Subcutaneous abdominal adipose tissue (tissue), 5 donors: ENCODE measurements at regions not wholly inside any gene's neighbourhood (a gene's known extent, or its start where the extent isn't known, plus 50 kb on each side); places are given as distances from the start of the nearest gene placed in this dataset.

Experiments
- H3K27ac ChIP-seq: one replicate; pipeline ENCODE4 v1.7.0; 2013; ENCODE audit warnings: low read depth, mild to moderate bottlenecking, inconsistent platforms, low read length, moderate library complexity
- H3K27me3 ChIP-seq, 5 donors: one replicate each; pipeline ENCODE4 v1.7.0; 2013; ENCODE audit warnings: low read length in 5 of 5, inconsistent platforms in 1 of 5; ENCODE audit not compliant: control insufficient read depth in 5 of 5, insufficient read depth in 4 of 5
- H3K36me3 ChIP-seq, 5 donors: one replicate each; pipeline ENCODE4 v1.7.0; 2013; ENCODE audit warnings: low read length in 5 of 5; ENCODE audit not compliant: control insufficient read depth in 5 of 5, insufficient read depth in 5 of 5
- H3K4me1 ChIP-seq, 5 donors: one replicate each; pipeline ENCODE4 v1.7.0; 2013; ENCODE audit warnings: low read length in 5 of 5, mild to moderate bottlenecking in 3 of 5, moderate library complexity in 1 of 5; ENCODE audit not compliant: control insufficient read depth in 5 of 5, insufficient read depth in 5 of 5
- H3K4me3 ChIP-seq, 5 donors: one replicate each; pipeline ENCODE4 v1.7.0; 2013; ENCODE audit warnings: low read length in 5 of 5, low read depth in 1 of 5
- H3K9ac ChIP-seq, 5 donors: one replicate each; pipeline ENCODE4 v1.7.0; 2013; ENCODE audit warnings: low read length in 5 of 5, mild to moderate bottlenecking in 4 of 5, moderate library complexity in 3 of 5
- H3K9me3 ChIP-seq, 5 donors: one replicate each; pipeline ENCODE4 v1.7.0; 2013; ENCODE audit warnings: low read length in 5 of 5; ENCODE audit not compliant: control insufficient read depth in 5 of 5
- donor health status: healthy.
- donor health status: healthy.
- donor health status: healthy.
- donor health status: healthy.
- donor health status: healthy.

DNA sequence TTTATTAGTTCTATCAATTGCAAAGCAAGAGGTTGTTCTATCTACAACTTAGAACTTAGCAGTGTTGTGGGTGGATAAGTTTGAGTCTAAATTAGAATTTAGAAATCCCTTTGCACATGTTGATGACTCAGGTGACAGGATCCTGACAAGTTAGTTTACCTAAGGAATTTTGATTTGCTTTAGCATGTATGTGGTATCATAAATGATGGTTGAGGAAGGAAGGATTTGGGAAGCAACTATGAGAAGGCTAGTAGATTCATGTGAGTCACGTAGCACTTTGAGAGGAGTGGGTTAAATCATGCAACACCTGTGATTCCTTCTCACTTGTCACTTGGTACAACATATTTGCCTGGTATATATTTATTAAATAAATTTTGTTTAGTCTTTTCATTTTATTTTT is 223.7 kb upstream of the USP25 start:
- Histone ChIP-seq H3K9ac (no peak overlapping the region), H3K36me3 (no peaks in the 10 kb centered on the region)

DNA sequence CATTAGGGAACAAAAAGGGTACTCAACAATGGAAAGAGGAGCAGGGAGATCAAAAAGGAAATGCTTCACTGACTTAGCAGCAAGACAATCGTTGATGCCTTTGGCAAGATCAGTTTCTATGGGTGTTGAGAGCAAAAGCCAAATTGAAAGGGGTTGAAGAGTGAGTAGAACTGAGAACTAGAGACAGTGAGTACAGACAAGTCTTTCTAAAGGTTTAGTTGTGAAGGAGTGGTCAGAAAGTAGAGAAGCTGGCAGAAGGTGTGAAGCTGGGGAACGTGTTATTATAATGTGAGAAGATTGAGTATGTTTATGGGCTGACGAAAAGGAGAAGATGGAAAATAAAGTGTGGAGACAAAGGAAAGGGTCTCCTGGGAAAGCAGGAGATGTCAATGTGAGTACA is 221.2 kb upstream of the USP25 start:
- H3K27me3 ChIP-seq = no peaks in the 10 kb centered on the region
- no peak overlapping the region for H3K9ac ChIP-seq
- H3K27ac ChIP-seq = no peak overlapping the region
- H3K36me3 ChIP-seq = no peaks in the 10 kb centered on the region
- H3K4me1 ChIP-seq = no peaks in the 10 kb centered on the region
- H3K4me3 ChIP-seq = no peak overlapping the region
- no peaks in the 10 kb centered on the region for H3K9me3 ChIP-seq

More for the DNA sequence above, 223.7 kb upstream of the USP25 start:
- Histone ChIP-seq H3K4me3 (no peak overlapping the region), H3K27ac (no peak overlapping the region), H3K27me3 (no peaks in the 10 kb centered on the region), H3K9me3 (no peaks in the 10 kb centered on the region), H3K4me1 (no peaks in the 10 kb centered on the region)

DNA sequence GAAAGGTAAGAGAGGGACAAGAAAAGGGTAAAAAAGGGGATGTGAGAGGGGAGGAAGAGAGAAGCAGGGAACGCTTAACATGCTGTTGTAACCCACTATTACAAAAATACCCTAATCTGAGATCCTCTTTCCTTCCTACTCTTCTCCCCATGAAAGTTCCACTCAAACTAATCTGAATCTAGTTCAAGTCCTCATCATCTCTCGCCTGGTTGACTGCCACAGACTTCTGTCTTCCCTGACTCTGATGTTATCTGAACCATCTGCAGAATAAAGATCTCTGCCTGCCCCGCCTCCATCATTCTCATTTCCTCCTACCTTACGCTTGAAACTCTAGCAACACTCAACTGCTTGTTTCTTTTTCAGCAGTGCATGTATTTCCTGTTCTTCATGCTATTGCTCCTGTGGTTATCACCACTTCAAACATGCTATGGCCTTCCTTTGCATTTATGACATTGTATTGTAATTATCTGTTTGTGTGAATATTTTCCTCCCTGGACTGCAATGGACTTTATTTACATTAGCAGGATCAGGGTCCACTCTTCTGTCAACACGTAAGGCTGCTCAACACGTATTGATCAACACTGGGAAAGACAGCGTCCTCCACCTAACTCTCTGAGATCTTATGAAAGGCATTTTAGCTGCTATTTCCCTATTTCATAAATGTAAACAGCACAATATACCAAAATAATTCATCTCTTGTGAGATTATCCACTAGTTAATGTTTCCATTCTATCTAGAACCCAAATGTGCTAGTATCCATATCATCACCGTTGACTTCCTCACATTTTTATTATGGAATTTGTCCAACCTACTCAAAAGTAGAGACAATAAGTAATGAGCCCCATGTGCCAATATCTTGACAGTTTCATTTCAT is 215.5 kb upstream of the USP25 start:
- Histone ChIP-seq H3K4me3 (no peak overlapping the region), H3K27ac (no peak overlapping the region), H3K9ac (no peak overlapping the region)

DNA sequence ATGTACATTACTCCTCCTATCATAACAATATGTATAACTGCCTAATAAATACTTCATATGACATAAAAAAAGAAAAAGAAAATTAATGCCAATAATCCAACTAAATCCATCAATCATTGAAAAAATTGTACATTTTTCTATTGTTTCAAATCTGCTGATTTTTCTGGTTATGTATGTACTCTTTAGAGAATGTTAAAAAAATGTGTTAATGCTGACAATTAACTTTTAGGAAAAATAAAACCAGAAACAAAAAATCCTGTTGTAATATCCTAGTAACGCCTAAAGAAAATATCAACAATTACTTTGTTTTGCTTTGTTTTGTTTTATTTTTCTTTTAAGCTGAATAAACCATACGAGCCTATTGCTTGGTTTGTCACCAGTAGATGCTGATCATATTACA is 213.9 kb upstream of the USP25 start:
- H3K27ac ChIP-seq = no peak overlapping the region
- H3K27me3 ChIP-seq = no peaks in the 10 kb centered on the region
- no peak overlapping the region for H3K9ac ChIP-seq
- no peaks in the 10 kb centered on the region for H3K36me3 ChIP-seq
- H3K4me1 ChIP-seq = no peaks in the 10 kb centered on the region
- H3K4me3 ChIP-seq = no peak overlapping the region
- no peaks in the 10 kb centered on the region for H3K9me3 ChIP-seq

More for the DNA sequence above, 215.5 kb upstream of the USP25 start:
- no peaks in the 10 kb centered on the region for H3K4me1 ChIP-seq
- H3K27me3 ChIP-seq = no peaks in the 10 kb centered on the region
- no peaks in the 10 kb centered on the region for H3K36me3 ChIP-seq
- H3K9me3 ChIP-seq = no peaks in the 10 kb centered on the region

DNA sequence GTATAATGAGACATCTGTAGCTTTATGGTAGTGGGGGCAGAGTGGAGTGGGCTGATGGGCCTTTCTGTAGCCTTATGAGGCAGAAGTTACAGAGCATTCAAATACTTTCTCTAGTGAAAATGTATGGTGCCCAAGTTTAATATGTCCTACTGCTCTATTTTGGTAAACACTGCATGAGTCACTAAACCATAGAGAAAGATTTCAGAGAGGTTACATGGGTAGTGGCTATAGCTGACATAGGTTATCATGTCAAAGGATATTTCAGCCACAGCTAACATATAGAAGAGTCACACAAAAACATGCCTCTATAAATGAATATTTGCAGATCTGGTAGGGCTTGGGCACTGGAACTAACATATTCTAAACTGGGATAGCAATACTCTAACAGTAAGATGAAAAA is 212.4 kb upstream of the USP25 start:
- H3K9ac ChIP-seq = no peak overlapping the region
- H3K4me1 ChIP-seq = no peaks in the 10 kb centered on the region
- H3K36me3 ChIP-seq = no peaks in the 10 kb centered on the region
- H3K27me3 ChIP-seq = no peaks in the 10 kb centered on the region
- H3K4me3 ChIP-seq = no peak overlapping the region
- no peaks in the 10 kb centered on the region for H3K9me3 ChIP-seq
- H3K27ac ChIP-seq = no peak overlapping the region

DNA sequence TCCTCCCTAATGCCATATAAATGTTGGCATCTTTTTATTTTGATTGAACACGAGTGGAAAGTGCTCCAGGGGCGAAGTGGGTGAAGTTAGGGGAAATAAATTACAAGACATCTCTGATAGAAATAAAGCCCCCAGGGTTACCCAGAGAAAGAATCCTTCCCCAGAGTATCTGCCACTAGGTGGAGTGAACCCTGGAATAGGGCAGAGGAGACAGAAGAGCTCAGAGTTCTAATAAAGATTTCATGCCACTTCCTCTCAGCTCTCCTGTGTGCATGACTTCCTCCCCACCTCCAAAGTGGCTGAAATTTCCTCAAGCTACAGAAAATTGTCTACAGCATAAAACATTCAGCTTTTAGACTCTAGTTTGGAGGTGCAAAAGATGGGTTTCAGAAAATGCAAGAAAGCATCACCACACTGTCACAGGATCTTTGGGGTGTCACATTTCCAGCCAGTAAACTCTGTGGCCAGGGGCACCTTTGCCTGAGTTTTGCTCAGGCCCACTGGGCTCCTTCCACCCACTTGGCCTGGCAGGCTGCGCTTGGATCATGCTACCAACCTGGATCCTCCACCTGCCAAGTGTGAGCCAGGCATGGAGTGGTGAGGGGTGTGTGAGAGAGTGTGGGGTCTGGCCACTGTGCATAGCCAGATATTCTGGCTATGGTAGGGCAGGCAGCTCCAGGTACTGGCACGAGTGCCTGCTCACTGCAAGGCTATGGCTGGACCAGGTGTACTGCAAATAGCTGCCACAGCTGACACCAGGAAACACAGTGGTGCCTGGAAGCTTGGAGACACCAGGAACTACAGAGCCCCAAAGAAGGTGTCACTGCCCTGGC is 208.8 kb upstream of the USP25 start:
- Histone ChIP-seq H3K4me1 (no peaks in the 10 kb centered on the region), H3K9ac (no peak overlapping the region), H3K4me3 (no peak overlapping the region), H3K36me3 (no peaks in the 10 kb centered on the region), H3K27ac (no peak overlapping the region), H3K9me3 (no peaks in the 10 kb centered on the region), H3K27me3 (no peaks in the 10 kb centered on the region)

DNA sequence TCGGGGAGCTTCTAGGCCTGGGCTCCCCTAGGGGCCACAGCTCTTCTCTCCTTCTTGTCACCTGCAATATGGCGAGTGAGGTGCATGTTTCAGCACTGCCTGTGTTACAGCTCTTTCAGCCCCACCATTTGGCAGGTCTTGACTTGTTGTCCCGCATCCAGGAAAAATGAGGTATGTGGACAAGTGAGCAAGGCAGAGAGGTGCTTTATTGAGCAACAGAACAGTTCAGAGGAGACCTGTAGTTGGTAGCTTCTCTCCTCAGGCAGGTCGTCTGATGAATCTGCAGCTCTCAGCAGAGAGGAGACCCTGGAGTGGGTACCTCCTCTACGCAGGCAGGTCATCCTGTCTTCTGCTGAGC is 208.2 kb upstream of the USP25 start:
- no peaks in the 10 kb centered on the region for H3K27me3 ChIP-seq
- H3K4me3 ChIP-seq = no peak overlapping the region
- H3K9me3 ChIP-seq = no peaks in the 10 kb centered on the region
- no peaks in the 10 kb centered on the region for H3K36me3 ChIP-seq
- peaks cover 0 to 2% (median under 1%) of the 10 kb centered on the region in 5 donors for H3K4me1 ChIP-seq
- no peak overlapping the region for H3K9ac ChIP-seq
- H3K27ac ChIP-seq = no peak overlapping the region

DNA sequence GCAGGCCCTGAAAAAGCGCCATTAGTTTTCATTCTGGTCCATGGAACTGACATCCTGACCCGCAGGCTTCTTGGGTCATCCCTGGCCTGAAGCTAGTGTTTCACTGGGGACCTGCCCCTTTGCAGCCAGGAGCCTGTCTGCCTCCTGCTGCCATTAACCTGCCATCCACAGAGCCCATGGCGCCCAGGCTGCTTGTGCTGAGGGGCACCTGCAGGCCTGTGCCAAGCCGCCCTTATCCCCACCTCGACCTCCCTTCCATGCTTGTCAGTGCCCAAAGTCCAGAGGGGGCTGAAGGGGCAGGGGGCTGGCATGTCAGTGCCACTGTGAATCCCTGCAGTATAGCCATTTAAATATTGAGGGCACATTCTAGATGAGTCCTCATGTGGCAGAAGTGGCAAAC is 207.6 kb upstream of the USP25 start:
- H3K9ac ChIP-seq = no peak overlapping the region
- no peaks in the 10 kb centered on the region for H3K27me3 ChIP-seq
- no peaks in the 10 kb centered on the region for H3K9me3 ChIP-seq
- no peak overlapping the region for H3K27ac ChIP-seq
- H3K4me3 ChIP-seq = no peak overlapping the region
- peaks cover 0 to 8% (median 4%) of the 10 kb centered on the region in 5 donors for H3K4me1 ChIP-seq
- H3K36me3 ChIP-seq = no peaks in the 10 kb centered on the region

DNA sequence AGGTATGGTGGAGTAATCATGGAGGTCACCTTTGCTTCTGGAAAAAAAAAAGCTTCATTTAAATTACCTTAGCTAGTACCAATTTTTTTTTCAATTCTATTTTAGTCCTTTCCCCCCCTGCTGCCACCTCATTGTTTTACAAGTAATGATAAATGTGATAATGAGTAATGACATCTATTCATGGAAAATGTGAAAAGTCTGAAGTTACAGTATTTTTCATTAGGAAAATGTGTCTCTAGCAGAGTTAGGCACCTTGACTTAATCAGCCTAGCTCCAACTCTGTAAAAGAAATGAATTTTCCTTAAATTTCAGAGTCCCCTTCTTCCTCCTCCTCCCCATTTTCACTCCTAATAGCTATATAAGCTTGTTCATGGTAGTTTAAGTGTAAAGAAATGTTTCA is 204.9 kb upstream of the USP25 start:
- H3K9me3 ChIP-seq = no peaks in the 10 kb centered on the region
- no peaks in the 10 kb centered on the region for H3K36me3 ChIP-seq
- H3K9ac ChIP-seq = no peak overlapping the region
- no peak overlapping the region for H3K4me3 ChIP-seq
- no peak overlapping the region for H3K27ac ChIP-seq
- H3K4me1 ChIP-seq = peaks cover 0 to 8% (median 4%) of the 10 kb centered on the region in 5 donors
- H3K27me3 ChIP-seq = no peaks in the 10 kb centered on the region

DNA sequence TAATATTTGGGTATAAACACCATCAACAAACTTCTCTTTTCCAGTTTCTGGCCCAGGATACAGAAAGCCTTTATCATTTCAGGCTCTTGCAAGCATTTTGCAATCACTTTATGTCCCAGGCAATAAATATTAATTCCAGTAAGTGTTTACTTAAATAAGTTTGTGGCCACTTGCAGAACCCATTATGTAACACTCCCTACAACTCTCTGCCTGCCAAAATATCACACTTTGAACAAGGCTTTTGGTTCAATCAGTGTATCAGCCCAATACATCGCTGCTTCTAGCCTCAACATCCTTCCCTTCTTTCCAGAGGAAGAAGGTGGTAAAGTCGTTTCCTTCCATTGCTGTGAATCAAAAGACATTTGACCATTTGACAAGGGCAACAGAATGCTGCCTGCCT is 203.0 kb upstream of the USP25 start:
- H3K4me3 ChIP-seq = no peak overlapping the region
- no peaks in the 10 kb centered on the region for H3K27me3 ChIP-seq
- H3K27ac ChIP-seq = no peak overlapping the region
- no peaks in the 10 kb centered on the region for H3K36me3 ChIP-seq
- peaks cover 0 to 8% (median 4%) of the 10 kb centered on the region in 5 donors for H3K4me1 ChIP-seq
- H3K9ac ChIP-seq = no peak overlapping the region
- peaks cover 0 to 3% (median 0%) of the 10 kb centered on the region in 5 donors for H3K9me3 ChIP-seq
